Large intestine (tissue), 3 donors: ENCODE measurements at regions not wholly inside any gene's neighbourhood (a gene's known extent, or its start where the extent isn't known, plus 50 kb on each side); places are given as distances from the start of the nearest gene placed in this dataset.
"Not testable (repeated sequence)": the region's sequence is repeated elsewhere in the genome, so short reads cannot be mapped to it uniquely, and the experiment has no call there.

Experiments used
- DNase-seq, 2 donors: peaks; one replicate each; pipeline versions ENCODE4 v3.0.0 to v3.0.0-alpha.2; 2013
- H3K27ac ChIP-seq: one replicate; pipeline ENCODE4 v1.5.1; 2013; ENCODE audit warnings: low read length
- H3K27me3 ChIP-seq: 2 replicates; pipeline ENCODE4 v1.6.1; 2013; ENCODE audit warnings: low read length; ENCODE audit not compliant: control insufficient read depth, insufficient read depth
- H3K36me3 ChIP-seq: 2 replicates; pipeline ENCODE4 v1.6.1; 2013; ENCODE audit warnings: low read length; ENCODE audit not compliant: control insufficient read depth, insufficient read depth
- H3K4me1 ChIP-seq: one replicate; pipeline ENCODE4 v1.6.1; 2013; ENCODE audit warnings: low read length; ENCODE audit not compliant: control insufficient read depth, insufficient read depth
- H3K4me3 ChIP-seq: one replicate; pipeline ENCODE4 v1.5.1; 2013; ENCODE audit warnings: low read length
- H3K9me3 ChIP-seq: one replicate; pipeline ENCODE4 v1.6.1; 2013; ENCODE audit warnings: mild to moderate bottlenecking, low read depth, low read length, moderate library complexity; ENCODE audit not compliant: control insufficient read depth
- WGBS: methylation state at CpG from one replicate; pipeline ENCODE4 v1.1.5; 2013; ENCODE audit warnings: low lambda C conversion rate; ENCODE audit not compliant: insufficient coverage; 5-methylcytosine and 5-hydroxymethylcytosine counted together

DNA sequence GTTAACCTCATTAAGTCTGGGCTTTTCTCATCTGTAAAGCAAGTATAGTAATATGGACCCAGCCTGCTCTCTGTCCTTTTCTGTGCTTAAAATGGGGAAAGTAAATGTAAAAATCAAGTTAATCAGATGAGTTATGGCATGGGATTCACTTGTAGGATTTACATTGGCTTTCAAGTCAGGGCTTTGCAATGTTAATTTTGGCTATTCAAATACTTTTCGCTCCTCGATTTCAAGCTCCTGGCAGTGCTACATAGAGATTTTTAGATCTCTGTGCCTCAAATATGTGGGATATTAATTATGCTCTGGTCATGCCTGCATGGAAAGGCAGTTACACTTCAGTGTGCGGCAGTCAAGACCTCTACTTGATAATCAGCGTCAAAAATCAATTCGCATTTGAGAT is 709.8 kb downstream of the LTN1 start:
- H3K9me3 ChIP-seq: peaks cover 2% of the 10 kb centered on the region
- no peaks in the 10 kb centered on the region for H3K27me3 ChIP-seq
- peak in 1 of 2 donors; percentile 9 for DNase-seq
- H3K4me3 ChIP-seq: no peak overlapping the region
- WGBS: 83% methylated on average over 2 of the region's 5 CpGs
- H3K27ac ChIP-seq: no peak overlapping the region
- H3K4me1 ChIP-seq: peaks cover 18% of the 10 kb centered on the region
- H3K36me3 ChIP-seq: no peaks in the 10 kb centered on the region

DNA sequence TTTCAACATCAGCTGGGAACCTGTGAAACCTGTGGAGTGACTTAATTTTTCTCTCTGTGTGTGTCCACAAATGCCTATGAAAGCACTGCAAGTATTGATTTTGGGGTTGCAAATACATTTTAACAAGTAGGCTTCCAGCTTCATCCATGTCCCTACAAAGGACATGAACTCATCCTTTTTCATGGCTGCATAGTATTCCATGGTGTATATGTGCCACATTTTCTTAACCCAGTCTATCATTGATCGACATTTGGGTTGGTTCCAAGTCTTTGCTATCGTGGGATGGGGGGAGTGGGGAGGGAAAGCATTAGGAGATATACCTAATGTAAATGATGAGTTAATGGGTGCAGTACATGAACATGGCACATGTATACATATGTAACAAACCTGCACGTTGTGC is 711.3 kb downstream of the LTN1 start:
- not testable (repeated sequence) for DNase-seq, H3K27me3 ChIP-seq, H3K36me3 ChIP-seq, H3K9me3 ChIP-seq, H3K27ac ChIP-seq, H3K4me3 ChIP-seq
- 60% methylated on average over 1 of the region's 3 CpGs for WGBS
- peaks cover 18% of the 10 kb centered on the region for H3K4me1 ChIP-seq

DNA sequence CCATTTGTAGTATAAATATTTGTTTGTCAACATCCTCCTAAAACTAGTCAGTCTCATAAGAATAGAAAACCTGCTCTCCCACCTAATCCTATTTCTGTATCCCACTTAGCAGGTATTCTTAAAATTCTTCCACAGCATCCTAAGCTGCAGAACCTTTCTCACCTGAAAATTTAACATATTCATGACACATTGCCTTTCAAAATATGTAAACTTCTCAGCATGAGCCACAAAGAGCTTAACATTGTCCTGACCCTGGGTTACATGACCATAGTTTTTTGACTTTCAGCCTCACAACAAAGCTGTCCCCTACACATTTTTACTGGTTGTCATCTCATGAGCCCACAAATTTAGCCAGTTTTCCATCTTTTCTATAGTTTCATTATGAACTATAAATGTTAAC is 712.1 kb downstream of the LTN1 start:
- H3K4me1 ChIP-seq: peaks cover 18% of the 10 kb centered on the region
- H3K27me3 ChIP-seq: no peaks in the 10 kb centered on the region
- DNase-seq: no peak
- H3K4me3 ChIP-seq: no peak overlapping the region
- no peak overlapping the region for H3K27ac ChIP-seq
- H3K36me3 ChIP-seq: no peaks in the 10 kb centered on the region
- H3K9me3 ChIP-seq: peaks cover 2% of the 10 kb centered on the region

DNA sequence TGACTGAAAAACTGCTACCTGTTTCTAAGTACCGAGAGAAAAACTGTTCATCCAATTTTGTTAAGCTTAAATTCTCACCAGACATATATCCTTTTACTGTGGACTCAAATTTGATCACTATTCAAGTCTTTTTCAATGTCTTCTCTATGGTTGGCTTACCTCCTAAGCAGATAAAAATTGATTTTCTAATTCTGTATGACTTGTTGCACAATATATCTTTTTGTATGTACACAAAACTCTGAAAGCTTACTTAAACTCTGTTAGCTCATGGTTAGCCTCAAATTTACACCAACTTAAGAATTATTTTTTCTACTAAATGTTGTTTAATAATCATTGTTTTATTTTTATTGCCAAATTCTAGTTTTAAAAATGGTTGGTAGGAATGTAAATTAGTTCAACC is 715.4 kb downstream of the LTN1 start:
- Histone ChIP-seq H3K4me3 (no peak overlapping the region), H3K9me3 (peaks cover 2% of the 10 kb centered on the region), H3K27me3 (no peaks in the 10 kb centered on the region), H3K27ac (no peak overlapping the region), H3K4me1 (no peaks in the 10 kb centered on the region), H3K36me3 (no peaks in the 10 kb centered on the region)
- DNase-seq: no peak
- 100% methylated on average over 1 of the region's 1 CpG for WGBS

DNA sequence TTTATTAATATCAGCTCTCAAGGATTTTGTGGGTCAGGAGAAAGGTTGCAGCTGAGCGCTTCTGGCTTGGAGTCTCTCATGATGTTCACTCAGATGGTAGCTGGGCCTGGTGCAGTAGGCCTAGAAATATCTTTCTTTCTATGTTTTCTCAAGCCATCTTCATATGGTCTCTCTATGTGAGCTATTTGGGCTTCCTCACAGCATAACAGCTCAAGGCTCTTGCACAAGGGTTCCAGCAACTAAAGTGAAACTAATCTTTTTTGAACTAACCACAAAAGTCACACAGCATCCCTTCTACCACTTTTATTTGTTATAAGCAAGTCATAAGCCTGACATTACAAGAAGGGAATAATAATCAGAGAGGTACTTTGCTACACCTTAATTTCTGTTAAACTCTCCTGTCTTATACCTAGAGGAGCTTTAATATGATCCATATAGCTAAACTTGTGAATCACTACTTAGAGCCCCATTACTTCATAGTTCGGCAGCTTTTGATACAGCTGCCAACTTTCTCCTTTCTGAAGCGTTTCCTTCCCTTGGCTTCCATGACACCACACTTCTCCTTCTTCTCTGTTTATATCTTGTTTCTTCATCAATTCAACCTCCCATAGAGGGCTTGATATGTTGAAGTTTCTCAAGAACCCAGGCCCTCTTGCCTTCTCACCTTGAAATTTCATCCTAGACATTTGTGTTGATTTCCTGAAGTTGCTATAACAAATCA is 720.2 kb downstream of the LTN1 start:
- Histone ChIP-seq H3K4me3 (no peak overlapping the region), H3K27ac (no peak overlapping the region), H3K36me3 (no peaks in the 10 kb centered on the region), H3K27me3 (no peaks in the 10 kb centered on the region), H3K9me3 (no peaks in the 10 kb centered on the region), H3K4me1 (no peaks in the 10 kb centered on the region)
- no peak for DNase-seq
- WGBS: 100% methylated on average over 2 of the region's 3 CpGs

DNA sequence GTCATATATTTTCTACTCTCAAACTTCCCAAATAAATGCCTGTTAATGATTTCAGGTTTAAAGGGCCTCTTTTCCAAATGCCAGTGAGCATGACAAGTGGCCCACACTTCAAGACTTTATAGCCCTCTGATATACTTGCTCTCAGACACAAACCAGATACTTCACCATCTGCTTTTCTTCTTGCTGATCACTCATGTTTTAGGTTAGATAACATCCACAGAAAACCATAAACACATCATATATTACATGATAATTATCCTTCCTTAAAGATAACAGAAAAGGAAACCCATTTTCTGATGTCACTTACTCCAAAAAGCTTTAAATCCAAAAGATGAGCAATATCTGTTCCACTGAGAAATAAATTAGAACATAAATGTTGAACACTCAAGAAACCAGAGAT is 723.5 kb downstream of the LTN1 start:
- H3K27ac ChIP-seq: no peak overlapping the region
- no peaks in the 10 kb centered on the region for H3K27me3 ChIP-seq
- H3K36me3 ChIP-seq: no peaks in the 10 kb centered on the region
- H3K9me3 ChIP-seq: no peaks in the 10 kb centered on the region
- DNase-seq: no peak
- H3K4me3 ChIP-seq: no peak overlapping the region
- H3K4me1 ChIP-seq: peaks cover 9% of the 10 kb centered on the region

DNA sequence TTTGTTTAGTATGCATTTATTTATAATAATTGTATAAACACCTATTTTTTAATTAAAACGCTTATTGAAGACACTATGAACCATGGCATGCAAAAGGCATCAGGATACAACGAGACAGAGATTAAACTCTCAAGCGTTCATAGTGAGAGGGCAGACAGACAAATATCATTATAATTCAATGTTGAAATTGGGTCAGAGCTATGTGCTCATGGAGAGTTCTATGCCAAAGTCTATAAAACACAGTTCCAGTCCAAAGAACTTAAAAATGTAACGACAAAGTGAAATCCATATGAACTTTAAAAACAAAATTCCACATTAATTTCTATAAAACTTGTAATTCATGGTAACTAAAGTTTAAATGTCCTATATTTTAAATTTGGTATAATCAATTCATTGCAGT is 724.0 kb downstream of the LTN1 start:
- Histone ChIP-seq H3K4me3 (no peak overlapping the region), H3K36me3 (no peaks in the 10 kb centered on the region), H3K4me1 (peaks cover 12% of the 10 kb centered on the region), H3K9me3 (no peaks in the 10 kb centered on the region), H3K27ac (no peak overlapping the region), H3K27me3 (no peaks in the 10 kb centered on the region)
- 84% methylated on average over 3 of the region's 4 CpGs for WGBS
- DNase-seq: no peak

DNA sequence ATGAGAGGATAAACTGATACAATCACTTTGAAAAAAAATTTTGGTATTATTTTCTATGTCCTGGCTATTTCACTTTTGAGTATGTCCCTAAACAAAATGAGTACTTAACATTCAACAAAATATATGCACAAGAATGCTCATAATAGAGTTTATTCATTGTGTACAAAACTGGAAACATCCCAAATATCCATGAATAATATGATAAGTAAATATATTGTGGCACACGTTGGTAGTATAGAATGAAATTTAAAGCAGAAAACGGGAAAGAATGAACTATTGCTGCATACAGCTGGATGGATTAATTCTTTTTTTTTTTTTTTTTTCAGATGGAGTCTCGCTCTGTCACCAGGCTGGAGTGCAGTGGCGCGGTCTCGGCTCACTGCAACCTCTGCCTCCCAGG is 725.2 kb downstream of the LTN1 start:
- DNase-seq: no peak
- Histone ChIP-seq H3K4me3 (no peak overlapping the region), H3K36me3 (no peaks in the 10 kb centered on the region), H3K4me1 (peaks cover 12% of the 10 kb centered on the region), H3K9me3 (no peaks in the 10 kb centered on the region), H3K27me3 (no peaks in the 10 kb centered on the region), H3K27ac (no peak overlapping the region)
- WGBS: 100% methylated on average over 1 of the region's 6 CpGs

DNA sequence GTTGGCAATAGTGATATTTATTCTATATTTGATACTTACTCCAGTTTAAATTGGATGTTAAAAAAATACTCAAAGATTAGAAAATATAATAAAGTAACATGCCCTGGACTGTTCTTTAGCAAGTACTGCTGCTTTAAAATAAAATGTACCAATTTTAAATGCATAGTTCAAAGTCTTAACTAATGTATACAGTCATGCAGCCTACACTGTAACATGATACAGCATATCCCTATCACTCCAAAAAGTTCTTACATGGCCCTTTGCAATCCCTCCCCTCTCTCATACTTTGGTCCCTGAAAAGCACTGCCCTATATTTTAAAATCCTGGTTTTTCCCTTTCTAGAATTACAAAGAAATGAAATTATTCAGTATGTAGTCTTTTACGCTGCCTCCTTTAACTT is 726.6 kb downstream of the LTN1 start:
- WGBS: 100% methylated on average over 1 of the region's 1 CpG
- Histone ChIP-seq H3K36me3 (no peaks in the 10 kb centered on the region), H3K4me3 (no peak overlapping the region), H3K27me3 (no peaks in the 10 kb centered on the region), H3K4me1 (peaks cover 12% of the 10 kb centered on the region), H3K27ac (no peak overlapping the region), H3K9me3 (peaks cover 3% of the 10 kb centered on the region)
- no peak for DNase-seq

DNA sequence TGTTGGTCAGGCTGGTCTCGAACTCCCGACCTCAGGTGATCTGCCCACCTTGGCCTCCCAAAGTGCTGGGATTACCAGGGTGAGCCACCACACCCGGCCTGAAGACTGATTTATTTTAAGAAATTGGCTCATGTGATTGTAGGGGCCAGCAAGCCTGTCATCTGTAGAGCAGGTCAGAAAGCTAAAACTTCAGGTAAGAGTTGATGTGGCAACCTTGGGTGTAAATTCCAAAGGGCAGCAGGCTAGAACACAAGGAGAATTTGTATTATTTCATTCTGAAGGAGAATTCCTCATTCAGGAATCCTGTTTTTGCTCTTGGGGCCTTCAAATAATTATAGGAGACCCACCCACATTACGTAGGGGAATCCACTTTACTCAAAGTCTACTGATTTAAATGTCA is 728.7 kb downstream of the LTN1 start:
- WGBS: 33% methylated on average over 1 of the region's 4 CpGs
- no peaks in the 10 kb centered on the region for H3K36me3 ChIP-seq
- peaks cover 12% of the 10 kb centered on the region for H3K4me1 ChIP-seq
- H3K27me3 ChIP-seq: no peaks in the 10 kb centered on the region
- H3K9me3 ChIP-seq: peaks cover 3% of the 10 kb centered on the region
- peak overlapping the region; percentile 70 for H3K27ac ChIP-seq
- DNase-seq: peak; percentile 47 to 77
- no peak overlapping the region for H3K4me3 ChIP-seq

DNA sequence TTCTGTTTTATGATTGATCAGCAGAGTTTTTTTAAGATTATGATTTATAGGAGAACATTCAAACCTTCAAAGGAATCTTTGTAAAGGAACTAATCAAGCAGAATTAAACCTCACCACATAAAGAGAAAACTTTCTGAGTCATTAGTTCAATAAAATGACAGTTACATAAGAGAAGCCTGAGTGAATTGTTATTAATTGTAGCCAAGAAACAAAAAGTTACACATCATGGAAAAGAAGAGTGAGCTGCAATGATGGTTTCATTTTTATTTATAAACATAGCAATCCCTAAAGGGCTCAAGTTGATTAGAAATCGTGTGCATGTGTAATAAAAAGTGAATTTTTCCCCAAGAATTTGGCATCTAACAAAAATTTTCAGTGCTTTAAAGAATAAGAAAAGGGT is 731.4 kb downstream of the LTN1 start:
- Histone ChIP-seq H3K27ac (no peak overlapping the region), H3K4me3 (no peak overlapping the region), H3K4me1 (peaks cover 29% of the 10 kb centered on the region), H3K27me3 (no peaks in the 10 kb centered on the region), H3K9me3 (peaks cover 3% of the 10 kb centered on the region), H3K36me3 (no peaks in the 10 kb centered on the region)
- DNase-seq: no peak
- no CpG with 5 or more reads among the region's 1 CpG for WGBS
